Erythroblast (primary cell): ENCODE measurements at regions not wholly inside any gene's neighbourhood (a gene's known extent, or its start where the extent isn't known, plus 50 kb on each side); places are given as distances from the start of the nearest gene placed in this dataset.

Experiments used
- GATA1 ChIP-seq: IDR thresholded peaks from 2 replicates; pipeline ENCODE4 v1.6.1; 2011; ENCODE audit warnings: low read depth, mild to moderate bottlenecking, control low read depth, low read length, moderate library complexity
- POLR2A ChIP-seq: IDR thresholded peaks from 2 replicates; pipeline ENCODE4 v1.6.1; 2011; ENCODE audit warnings: mild to moderate bottlenecking, low read length

DNA sequence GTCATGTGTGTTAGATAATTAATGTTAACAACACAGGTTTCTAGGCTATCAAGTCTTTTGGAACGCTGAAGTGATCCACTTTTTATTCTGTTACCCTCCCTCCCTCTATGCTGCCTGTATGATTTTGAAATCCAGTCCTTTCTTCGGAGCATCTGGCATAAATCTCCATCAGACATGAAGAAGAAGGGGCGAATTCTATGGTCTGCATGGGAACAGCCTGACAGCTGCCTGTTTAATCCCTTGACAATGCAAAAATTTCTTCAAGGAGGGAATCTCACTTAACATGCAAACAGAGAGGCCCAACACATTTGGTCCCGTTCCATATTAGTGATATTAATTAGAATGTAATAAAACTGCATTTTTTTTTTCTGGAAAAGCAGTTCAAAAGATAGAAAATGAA lies 145.2 kb downstream of the VGLL3 start:
- no peak for TF ChIP-seq POLR2A
- no peak for TF ChIP-seq GATA1
